Ovary (tissue), 3 donors: ENCODE measurements at regions not wholly inside any gene's neighbourhood (a gene's known extent, or its start where the extent isn't known, plus 50 kb on each side); places are given as distances from the start of the nearest gene placed in this dataset.

Experiments used
- CTCF ChIP-seq, 3 donors: fragments of 450-650 bp in 2 of 3; fragments of 200-600 bp in 1 of 3; IDR thresholded peaks; one replicate each; pipeline versions ENCODE4 v1.5.1 to v1.8.0; 2016 to 2022; ENCODE audit warnings: antibody characterized with exemption in 3 of 3, mild to moderate bottlenecking in 1 of 3
- EP300 ChIP-seq: sonication (generic); formaldehyde crosslinking; IDR thresholded peaks from one replicate; pipeline ENCODE4 v1.6.1; 2017; ENCODE audit warnings: antibody characterized with exemption
- POLR2A ChIP-seq: fragments of 450-650 bp; IDR thresholded peaks from one replicate; pipeline ENCODE4 v1.6.1; 2017; ENCODE audit warnings: antibody characterized with exemption, mild to moderate bottlenecking, moderate library complexity
- donor health status: DM: no; HTN: no; CAD: no.

- TF ChIP-seq POLR2A = no peak
- no peak for TF ChIP-seq CTCF (IDR thresholded peaks at IDR 0.05)
- TF ChIP-seq EP300 = no peak
Observed at GRCh38 chr1:80666073-80666472, 1134.7 kb upstream of the ADGRL2 start.
